GM13977 (cell line): ENCODE measurements at regions not wholly inside any gene's neighbourhood (a gene's known extent, or its start where the extent isn't known, plus 50 kb on each side); places are given as distances from the start of the nearest gene placed in this dataset.
"Not testable (repeated sequence)": the region's sequence is repeated elsewhere in the genome, so short reads cannot be mapped to it uniquely, and the experiment has no call there.

Source experiments
- DNase-seq: peaks from one replicate; pipeline ENCODE4 v3.0.0; 2012; ENCODE audit warnings: low spot score
- in situ Hi-C: fragments of 300-500 bp; cut with MboI; formaldehyde crosslinking; loops from one replicate; pipeline ENCODE4 v1.12.0; 2022; ENCODE audit warnings: low sequenced_read_pairs, low pct_unique_long_range_greater_than_20kb, mixed read lengths, inconsistent platforms; ENCODE audit not compliant: unreplicated experiment
- TF ChIP-seq, protein P1 (sequence below): IDR thresholded peaks from 2 replicates; pipeline ENCODE4 v1.5.1; 2012; ENCODE audit warnings: mild to moderate bottlenecking, control low read depth; ENCODE audit not compliant: insufficient read depth; ENCODE audit errors: extremely low read depth, missing control alignments

DNA sequence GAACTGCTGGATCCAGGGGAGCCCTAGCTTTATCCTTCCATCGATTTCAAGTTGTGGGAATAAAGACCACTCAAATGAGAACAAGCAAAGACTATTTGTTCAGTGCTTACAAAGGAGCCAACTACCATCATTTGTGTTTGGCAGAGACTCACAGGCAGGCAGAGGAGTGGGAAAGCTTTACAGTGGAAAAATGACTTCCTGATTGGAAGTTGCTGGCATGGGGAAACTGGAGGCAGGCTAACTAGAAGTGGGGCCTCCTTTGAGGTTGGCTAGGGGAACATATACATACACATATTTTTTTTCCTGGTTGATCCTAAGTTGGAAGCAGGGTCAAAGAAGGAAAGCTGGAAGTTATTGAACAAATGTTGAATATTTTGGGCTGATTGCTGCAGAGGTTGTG is 121.7 kb downstream of the ACTBL2 start:
- in situ Hi-C loops = no loop called here
- no peak for DNase-seq
- TF ChIP-seq, protein P1, sequence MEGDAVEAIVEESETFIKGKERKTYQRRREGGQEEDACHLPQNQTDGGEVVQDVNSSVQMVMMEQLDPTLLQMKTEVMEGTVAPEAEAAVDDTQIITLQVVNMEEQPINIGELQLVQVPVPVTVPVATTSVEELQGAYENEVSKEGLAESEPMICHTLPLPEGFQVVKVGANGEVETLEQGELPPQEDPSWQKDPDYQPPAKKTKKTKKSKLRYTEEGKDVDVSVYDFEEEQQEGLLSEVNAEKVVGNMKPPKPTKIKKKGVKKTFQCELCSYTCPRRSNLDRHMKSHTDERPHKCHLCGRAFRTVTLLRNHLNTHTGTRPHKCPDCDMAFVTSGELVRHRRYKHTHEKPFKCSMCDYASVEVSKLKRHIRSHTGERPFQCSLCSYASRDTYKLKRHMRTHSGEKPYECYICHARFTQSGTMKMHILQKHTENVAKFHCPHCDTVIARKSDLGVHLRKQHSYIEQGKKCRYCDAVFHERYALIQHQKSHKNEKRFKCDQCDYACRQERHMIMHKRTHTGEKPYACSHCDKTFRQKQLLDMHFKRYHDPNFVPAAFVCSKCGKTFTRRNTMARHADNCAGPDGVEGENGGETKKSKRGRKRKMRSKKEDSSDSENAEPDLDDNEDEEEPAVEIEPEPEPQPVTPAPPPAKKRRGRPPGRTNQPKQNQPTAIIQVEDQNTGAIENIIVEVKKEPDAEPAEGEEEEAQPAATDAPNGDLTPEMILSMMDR = no peak

DNA sequence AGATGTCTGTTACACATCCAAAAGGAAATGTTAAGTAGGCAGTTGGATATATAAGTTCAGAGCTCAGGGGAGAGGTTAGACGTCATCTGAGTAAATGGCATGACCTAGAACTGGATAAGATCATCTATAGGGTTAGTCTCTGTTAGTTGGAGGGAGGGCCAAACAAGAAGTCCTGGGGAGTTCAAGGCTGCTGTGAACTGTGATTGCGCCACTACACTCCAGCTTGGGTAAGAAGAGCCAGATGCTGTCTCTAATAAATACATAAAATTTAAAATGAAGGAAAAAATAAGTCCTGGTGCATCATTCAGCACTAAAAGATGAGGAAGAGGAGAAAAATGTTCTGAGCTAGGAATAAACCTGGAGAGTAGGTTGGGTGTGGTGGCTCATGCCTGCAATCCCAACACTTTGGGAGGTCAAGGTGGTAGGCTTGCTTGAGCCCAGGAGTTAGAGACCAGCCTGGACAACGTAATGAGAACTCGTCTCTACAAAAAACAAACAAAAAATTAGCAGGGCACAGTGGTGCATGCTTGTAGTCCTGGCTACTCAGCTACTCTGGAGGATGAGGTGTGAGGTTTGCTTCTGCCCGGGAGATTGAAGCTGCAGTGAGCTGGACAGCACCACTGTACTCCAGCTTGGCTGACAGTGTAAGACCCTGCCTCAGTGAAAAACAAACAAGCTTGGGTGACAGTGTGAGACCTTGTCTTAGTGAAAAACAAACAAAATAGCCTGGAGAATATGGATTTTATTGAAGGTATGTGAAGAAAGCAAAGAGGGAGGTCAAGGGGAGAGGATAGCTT is 123.6 kb downstream of the ACTBL2 start:
- DNase-seq = no peak
- in situ Hi-C loops = no loop called here

DNA sequence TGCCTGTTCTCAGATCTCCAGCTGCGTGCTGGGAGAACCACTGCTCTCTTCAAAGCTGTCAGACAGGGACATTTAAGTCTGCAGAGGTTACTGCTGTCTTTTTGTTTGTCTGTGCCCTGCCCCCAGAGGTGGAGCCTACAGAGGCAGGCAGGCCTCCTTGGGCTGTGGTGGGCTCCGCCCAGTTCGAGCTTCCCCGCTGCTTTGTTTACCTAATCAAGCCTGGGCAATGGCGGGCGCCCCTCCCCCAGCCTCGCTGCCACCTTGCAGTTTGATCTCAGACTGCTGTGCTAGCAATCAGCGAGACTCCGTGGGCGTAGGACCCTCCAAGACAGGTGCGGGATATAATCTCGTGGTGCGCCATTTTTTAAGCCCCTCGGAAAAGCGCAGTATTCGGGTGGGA is 125.8 kb downstream of the ACTBL2 start:
- DNase-seq, in situ Hi-C loops: not testable (repeated sequence)

More for the DNA sequence above, 123.6 kb downstream of the ACTBL2 start:
- TF ChIP-seq, protein P1 = no peak

DNA sequence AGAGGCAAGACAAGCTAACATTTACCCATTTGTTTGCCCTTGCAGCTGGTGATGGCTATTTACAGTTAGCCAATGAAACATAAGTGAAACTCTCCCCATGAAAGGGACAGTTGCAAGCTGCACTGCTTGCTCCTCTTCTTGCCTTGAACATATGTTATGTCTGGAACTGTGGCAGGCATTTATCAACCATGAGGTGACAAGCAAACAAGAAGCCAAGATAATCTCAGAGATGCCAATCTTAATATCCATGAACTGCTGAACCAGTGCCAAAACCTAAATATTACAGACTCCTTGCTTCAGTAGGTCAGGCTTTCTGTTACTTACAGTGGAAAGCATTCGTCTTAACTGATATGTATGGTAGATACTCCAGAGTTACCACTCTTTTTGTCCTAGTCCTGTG is 133.4 kb downstream of the ACTBL2 start:
- DNase-seq = no peak
- in situ Hi-C loops = no loop called here
- TF ChIP-seq, protein P1 = no peak

DNA sequence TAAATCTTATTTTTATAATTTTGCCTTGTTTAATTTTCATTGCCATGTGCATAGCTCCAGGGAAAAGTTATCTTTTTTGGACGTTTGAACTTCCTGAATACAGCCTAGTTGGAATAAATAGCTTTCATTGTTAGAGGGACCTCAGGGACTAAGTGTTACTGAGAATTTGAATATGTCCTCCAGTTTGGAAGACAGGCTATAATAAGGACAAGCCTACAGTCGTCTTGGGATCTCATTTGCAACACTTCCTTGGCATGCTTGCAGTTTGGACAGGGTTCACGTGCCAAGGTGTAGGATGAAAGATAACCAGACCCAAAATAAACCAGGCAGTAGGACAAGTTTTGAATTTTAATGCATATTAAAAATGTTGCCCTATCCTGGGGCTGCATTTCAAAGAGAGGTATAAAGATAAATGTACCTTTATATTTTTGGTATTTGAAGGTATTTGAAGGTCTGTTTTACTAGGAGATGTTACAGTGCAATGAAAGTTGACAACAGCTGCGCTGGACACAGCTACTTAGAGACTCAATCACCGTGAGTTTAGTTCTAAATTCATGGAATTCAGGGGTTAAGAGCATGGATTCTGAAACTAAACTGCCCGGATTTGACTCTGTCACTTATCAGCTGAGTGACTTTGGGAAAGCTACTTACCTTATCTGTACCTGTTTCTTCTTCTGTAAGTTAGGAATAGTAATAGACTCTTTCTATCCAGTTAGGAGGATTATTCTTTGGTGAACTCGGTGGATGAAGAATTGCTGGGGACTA is 134.1 kb downstream of the ACTBL2 start:
- no peak for DNase-seq
- TF ChIP-seq, protein P1 = no peak
- in situ Hi-C loops = no loop called here

DNA sequence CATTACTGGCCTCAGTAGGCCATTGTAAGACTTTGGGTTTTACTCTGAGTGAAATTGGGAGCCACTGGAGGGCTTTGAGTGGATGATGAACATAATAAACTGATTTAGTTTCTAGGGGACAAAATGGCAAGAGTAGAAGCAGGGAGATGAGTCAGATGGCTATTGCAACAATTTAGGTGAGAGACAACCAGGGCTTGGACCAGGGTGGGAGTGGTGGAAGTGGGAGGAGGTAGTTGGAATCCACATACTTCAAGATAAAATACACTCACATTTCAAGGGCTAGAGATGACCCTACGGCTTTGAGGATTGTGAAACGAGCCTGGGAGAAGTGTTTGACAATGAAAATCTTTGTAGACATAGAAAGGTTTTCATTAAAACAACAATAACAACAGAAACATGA is 136.3 kb downstream of the ACTBL2 start:
- in situ Hi-C loops = no loop called here
- DNase-seq = no peak
- TF ChIP-seq, protein P1 = no peak

DNA sequence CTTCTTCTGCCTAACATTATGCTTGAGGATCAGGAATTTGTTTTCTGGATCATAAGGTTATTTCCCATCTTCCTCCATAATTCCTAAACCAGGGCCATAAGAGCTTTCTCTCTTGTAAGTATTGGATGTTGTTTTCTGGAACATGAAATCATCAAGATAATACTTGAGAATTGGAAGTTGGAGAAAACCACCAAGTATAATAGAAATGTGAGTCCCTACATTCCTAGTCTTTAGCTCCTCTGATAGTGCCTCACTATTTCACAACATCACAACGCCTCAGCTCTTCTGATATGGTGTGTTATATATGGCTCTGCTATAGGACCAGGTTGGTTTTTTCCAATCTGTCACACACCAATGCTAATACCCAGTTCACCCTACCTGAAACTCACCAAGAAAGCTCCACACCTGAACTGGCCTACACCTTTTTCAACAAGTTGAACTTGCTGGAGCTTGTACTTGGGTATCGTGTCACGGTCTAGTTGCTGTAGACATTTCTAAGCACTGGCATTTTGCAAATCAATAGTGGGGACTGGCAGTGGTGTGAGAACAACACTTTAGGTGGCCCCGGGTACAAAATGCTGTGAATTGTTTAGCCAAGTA is 141.1 kb downstream of the ACTBL2 start:
- DNase-seq = no peak
- in situ Hi-C loops = no loop called here
- TF ChIP-seq, protein P1 = no peak
